ENCODE measurements at regions not wholly inside any gene's neighbourhood (a gene's known extent, or its start where the extent isn't known, plus 50 kb on each side); places are given as distances from the start of the nearest gene placed in this dataset.

DNA sequence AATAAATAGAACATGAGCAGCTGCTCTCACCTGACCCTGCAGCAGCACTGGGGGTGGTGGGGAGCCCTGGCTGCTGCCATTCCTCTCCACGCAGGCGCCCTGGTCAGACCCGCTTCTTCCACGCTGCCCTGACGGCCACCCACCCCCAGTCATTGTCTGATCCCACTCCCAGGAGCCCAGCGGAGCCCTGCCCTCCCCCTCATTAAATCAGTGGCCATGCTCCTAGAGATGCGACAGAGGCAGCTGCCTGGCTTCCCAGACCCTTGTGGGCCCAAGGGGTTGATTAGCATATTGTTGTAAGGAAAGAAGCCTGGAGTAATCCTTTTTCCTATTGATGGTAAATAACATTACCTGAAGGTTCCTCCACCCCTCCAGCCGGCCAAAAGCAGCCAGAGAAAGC is 301.5 kb downstream of the RRAGC start:
- TF ChIP-seq, protein P1, sequence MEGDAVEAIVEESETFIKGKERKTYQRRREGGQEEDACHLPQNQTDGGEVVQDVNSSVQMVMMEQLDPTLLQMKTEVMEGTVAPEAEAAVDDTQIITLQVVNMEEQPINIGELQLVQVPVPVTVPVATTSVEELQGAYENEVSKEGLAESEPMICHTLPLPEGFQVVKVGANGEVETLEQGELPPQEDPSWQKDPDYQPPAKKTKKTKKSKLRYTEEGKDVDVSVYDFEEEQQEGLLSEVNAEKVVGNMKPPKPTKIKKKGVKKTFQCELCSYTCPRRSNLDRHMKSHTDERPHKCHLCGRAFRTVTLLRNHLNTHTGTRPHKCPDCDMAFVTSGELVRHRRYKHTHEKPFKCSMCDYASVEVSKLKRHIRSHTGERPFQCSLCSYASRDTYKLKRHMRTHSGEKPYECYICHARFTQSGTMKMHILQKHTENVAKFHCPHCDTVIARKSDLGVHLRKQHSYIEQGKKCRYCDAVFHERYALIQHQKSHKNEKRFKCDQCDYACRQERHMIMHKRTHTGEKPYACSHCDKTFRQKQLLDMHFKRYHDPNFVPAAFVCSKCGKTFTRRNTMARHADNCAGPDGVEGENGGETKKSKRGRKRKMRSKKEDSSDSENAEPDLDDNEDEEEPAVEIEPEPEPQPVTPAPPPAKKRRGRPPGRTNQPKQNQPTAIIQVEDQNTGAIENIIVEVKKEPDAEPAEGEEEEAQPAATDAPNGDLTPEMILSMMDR (conservative IDR thresholded peaks at IDR 0.05; ENCODE audit: low read length): no peak
- TF ChIP-seq EZH2phosphoT487 (IDR thresholded peaks at IDR 0.05; ENCODE audit: borderline replicate concordance, low read depth, low read length): no peak
